BJ (cell line): ENCODE measurements at regions not wholly inside any gene's neighbourhood (a gene's known extent, or its start where the extent isn't known, plus 50 kb on each side); places are given as distances from the start of the nearest gene placed in this dataset.

Experiments used
- CTCF ChIA-PET: fragments of 350-600 bp; formaldehyde crosslinking; extraction: SDS; loops from one replicate; lab custom pipeline; 2021; ENCODE audit warnings: antibody characterized with exemption, inconsistent platforms; lab: Yijun Ruan, JAX
- POLR2A ChIA-PET: fragments of 300-600 bp; sonication (Branson Sonifier 250); formaldehyde crosslinking; extraction: SDS; loops from one replicate; lab custom pipeline; 2021; ENCODE audit warnings: antibody characterized with exemption; lab: Charles Lee
- DNase-seq: peaks from one replicate; pipeline ENCODE4 v3.0.0-alpha.2; 2011; ENCODE audit warnings: low read depth
- H3K27me3 ChIP-seq: 2 replicates; pipeline ENCODE4 v1.6.0; 2011; ENCODE audit warnings: low read length; ENCODE audit not compliant: control insufficient read depth, insufficient read depth
- H3K36me3 ChIP-seq: 2 replicates; pipeline ENCODE4 v1.5.1; 2011; ENCODE audit warnings: low read length; ENCODE audit not compliant: control insufficient read depth, insufficient read depth
- H3K4me3 ChIP-seq: 2 replicates; pipeline ENCODE4 v1.5.1; 2011; ENCODE audit warnings: low read depth, mild to moderate bottlenecking, control low read depth, low read length
- TF ChIP-seq, protein P1 (sequence below): IDR thresholded peaks from 2 replicates; pipeline ENCODE4 v1.5.1; 2011; ENCODE audit warnings: low read depth, mild to moderate bottlenecking, control low read depth, inconsistent platforms, low read length, moderate library complexity; ENCODE audit not compliant: insufficient read depth

DNA sequence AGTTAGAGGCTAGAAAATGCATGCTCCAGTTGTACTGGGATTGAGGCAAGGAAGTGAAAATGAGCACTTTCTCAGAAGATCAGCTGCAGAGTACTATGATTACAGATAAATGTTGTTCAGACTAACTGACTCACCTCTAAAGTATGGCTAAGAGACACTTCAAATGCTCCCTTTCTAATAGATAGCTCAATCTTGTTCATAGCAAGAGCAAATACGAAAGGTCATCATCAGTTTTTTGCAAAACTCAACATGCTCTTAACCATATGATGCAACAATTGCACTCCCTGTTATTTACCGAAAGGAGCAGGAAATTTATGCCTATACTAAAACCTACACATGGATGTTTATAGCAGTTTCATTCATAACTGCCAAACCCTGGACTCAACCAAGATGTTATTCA lies 838.4 kb upstream of the INTU start:
- H3K4me3 ChIP-seq = no peak overlapping the region
- ChIA-PET POLR2A (interaction anchor here (0.6 kb wide), 1 partner anchor 181 kb away, joined by 11 read pairs; no protein-coding TSS in a partner anchor), CTCF (interaction anchor here (1.5 kb wide), 1 partner anchor 15 kb away, joined by 3 read pairs; no protein-coding TSS in a partner anchor)
- TF ChIP-seq, protein P1, sequence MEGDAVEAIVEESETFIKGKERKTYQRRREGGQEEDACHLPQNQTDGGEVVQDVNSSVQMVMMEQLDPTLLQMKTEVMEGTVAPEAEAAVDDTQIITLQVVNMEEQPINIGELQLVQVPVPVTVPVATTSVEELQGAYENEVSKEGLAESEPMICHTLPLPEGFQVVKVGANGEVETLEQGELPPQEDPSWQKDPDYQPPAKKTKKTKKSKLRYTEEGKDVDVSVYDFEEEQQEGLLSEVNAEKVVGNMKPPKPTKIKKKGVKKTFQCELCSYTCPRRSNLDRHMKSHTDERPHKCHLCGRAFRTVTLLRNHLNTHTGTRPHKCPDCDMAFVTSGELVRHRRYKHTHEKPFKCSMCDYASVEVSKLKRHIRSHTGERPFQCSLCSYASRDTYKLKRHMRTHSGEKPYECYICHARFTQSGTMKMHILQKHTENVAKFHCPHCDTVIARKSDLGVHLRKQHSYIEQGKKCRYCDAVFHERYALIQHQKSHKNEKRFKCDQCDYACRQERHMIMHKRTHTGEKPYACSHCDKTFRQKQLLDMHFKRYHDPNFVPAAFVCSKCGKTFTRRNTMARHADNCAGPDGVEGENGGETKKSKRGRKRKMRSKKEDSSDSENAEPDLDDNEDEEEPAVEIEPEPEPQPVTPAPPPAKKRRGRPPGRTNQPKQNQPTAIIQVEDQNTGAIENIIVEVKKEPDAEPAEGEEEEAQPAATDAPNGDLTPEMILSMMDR = no peak
- no peak for DNase-seq
- H3K36me3 ChIP-seq = no peaks in the 10 kb centered on the region
- H3K27me3 ChIP-seq = no peaks in the 10 kb centered on the region

DNA sequence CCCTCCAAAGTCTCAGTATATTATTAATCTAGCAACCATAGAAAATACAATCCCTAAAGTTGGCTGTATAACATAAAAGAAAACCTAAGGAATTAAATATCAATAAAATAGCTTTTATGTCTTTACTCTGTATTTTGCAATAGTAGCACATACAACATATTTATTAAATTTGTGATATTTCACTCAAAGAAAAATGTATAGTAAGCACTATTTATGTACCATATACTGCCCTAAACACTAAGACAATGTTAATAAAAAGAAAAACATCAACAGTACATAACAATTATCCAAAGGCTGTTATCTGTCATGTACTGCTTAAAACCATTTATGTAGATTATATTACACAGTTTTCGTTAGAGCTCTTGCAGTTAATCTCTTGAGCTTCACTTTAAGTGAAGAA lies 834.5 kb upstream of the INTU start:
- H3K36me3 ChIP-seq = no peaks in the 10 kb centered on the region
- DNase-seq = no peak
- no peak overlapping the region for H3K4me3 ChIP-seq
- H3K27me3 ChIP-seq = no peaks in the 10 kb centered on the region
- ChIA-PET CTCF (no interaction called here), POLR2A (no interaction called here)
- TF ChIP-seq, protein P1 = no peak

- H3K4me3 ChIP-seq = no peak overlapping the region
- POLR2A ChIA-PET = no interaction called here
- CTCF ChIA-PET = no interaction called here
- no peaks in the 10 kb centered on the region for H3K27me3 ChIP-seq
- DNase-seq = no peak
- H3K36me3 ChIP-seq = no peaks in the 10 kb centered on the region
- TF ChIP-seq, protein P1 = no peak
These were observed 833.3 kb upstream of the INTU start for GRCh38 chr4:126799416-126799815.

- Histone ChIP-seq H3K27me3 (no peaks in the 10 kb centered on the region), H3K36me3 (no peaks in the 10 kb centered on the region), H3K4me3 (no peak overlapping the region)
- TF ChIP-seq, protein P1 = no peak
- DNase-seq = no peak
- ChIA-PET CTCF (interaction anchor here (0.5 to 0.8 kb wide), 2 partner anchors 108 to 151 kb away, joined by 3 read pairs; no protein-coding TSS in a partner anchor), POLR2A (no interaction called here)
These were observed 832.7 kb upstream of the INTU start for GRCh38 chr4:126799971-126800574.

DNA sequence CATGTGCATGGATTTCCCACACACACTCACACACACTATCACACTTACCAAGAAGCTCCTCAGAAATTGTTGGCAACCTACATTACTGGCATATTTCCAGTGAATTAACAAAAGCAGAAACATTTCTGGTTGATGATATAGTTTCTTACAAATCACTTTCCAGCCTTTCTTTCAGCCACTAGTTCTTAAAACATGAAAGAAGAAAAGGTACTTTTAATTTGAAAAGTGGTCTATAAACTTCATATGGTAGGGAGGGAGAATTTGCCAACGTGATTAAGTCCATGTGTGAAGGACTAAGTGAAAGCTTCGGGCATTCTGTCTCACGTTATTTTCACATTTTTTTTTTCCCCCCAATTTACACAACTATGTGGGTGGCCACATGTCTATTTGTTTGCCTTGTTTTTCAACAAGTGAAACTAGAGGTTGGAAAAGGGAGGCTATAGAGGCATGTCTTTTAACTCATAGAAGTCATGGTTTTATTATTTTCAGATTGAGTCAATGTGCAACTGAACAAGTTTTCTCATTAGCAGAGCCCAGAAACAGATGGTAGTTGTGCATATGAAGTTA lies 832.1 kb upstream of the INTU start:
- no peak for DNase-seq
- CTCF ChIA-PET = interaction anchor here (0.5 to 0.8 kb wide), 2 partner anchors 108 to 150 kb away, joined by 3 read pairs; no protein-coding TSS in a partner anchor
- H3K36me3 ChIP-seq = no peaks in the 10 kb centered on the region
- H3K27me3 ChIP-seq = no peaks in the 10 kb centered on the region
- TF ChIP-seq, protein P1 = no peak
- POLR2A ChIA-PET = no interaction called here
- H3K4me3 ChIP-seq = no peak overlapping the region
